GM18499 (cell line): ENCODE measurements at regions not wholly inside any gene's neighbourhood (a gene's known extent, or its start where the extent isn't known, plus 50 kb on each side); places are given as distances from the start of the nearest gene placed in this dataset.
"Not testable (repeated sequence)": the region's sequence is repeated elsewhere in the genome, so short reads cannot be mapped to it uniquely, and the experiment has no call there.

Experiments used
- ATAC-seq: cut with Tn5 transposase; IDR thresholded peaks from one replicate; pipeline ENCODE4 v1.9.1; 2021; ENCODE audit warnings: moderate number of reproducible peaks; ENCODE audit not compliant: insufficient read depth, unreplicated experiment

DNA sequence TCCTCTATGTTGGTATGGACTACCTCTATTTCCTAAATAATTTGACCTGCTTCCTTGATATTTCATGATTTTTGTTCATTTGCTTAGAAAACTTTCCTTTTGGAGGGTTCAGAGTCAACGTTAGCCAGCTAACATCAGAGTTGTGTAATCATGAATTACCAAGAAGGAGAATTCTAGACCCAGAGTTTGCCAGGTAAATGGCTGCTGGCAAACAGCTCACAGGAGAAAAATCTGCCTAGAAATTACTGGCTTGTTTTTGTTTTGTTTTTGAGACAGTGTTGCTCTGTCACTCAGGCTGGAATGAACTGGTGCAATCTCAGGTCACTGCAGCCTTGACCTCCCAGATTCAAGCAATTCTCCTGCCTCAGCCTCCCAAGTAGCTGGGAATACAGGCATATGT lies 111.4 kb upstream of the SALL1 start:
- ATAC-seq = no peak

DNA sequence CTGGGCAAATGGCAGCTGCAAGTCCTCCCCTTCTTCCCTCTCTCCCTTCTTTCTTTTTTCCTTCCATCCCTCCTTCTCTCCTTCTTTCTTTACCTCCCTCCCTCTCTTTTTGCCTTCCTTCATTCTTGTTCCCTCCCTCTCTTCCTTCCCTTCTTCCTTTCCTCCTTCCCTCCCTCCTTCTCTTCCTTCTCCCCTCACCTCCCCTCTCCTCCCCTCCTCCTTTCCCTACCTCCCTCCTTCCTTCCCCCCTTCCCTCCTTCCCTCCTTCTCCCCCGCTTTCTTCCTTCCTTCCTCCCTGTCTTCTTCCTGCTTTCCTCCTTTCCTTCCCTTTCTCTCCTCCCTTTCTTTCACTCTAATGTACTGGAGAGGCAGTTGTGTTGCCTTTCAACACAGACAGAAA lies 110.8 kb upstream of the SALL1 start:
- ATAC-seq = no peak

DNA sequence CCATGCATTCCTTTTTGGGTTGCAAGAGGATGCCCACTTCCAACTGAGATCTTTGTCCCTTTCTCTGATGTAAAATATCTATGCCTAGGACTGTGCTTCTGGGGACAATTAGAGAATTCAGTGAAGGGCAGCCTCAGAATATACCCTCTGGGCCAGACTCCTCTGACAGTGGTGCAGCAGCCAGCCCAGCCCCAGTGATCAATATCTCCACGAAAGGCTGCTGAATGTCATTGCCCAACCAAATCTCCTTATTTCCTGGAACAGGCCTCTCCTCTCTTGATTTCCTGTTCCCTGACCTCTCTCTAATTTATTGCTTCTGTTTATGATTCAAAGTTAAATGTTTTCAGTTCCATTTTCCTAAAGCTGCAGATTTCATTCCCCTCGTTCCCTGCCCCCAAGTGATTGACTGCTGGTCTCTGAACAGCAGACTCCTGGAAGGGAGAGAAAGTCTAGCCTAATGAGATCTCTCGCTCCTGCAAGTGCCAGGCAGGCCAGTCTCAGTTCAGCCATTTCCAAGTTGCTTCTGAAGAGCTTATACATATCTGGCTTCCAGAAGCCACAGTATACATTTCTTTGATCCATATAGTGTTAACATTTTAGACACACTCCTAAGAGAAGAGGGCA lies 104.4 kb upstream of the SALL1 start:
- ATAC-seq = no peak

DNA sequence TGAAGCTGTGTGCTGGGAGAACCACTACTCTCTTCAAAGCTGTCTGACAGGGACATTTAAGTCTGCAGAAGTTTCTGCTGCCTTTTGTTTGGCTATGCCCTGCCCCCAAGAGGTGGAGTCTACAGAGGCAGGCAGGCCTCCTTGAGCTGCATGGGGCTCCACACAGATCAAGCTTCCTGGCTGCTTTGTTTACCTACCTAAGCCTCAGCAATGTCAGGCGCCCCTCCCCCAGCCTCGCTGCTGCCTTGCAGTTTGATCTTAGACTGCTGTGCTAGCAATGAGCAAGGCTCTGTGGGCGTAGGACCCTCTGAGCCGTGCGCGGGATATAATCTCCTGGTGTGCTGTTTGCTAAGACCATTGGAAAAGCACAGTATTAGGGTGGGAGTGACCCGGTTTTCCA lies 103.3 kb upstream of the SALL1 start:
- not testable (repeated sequence) for ATAC-seq

DNA sequence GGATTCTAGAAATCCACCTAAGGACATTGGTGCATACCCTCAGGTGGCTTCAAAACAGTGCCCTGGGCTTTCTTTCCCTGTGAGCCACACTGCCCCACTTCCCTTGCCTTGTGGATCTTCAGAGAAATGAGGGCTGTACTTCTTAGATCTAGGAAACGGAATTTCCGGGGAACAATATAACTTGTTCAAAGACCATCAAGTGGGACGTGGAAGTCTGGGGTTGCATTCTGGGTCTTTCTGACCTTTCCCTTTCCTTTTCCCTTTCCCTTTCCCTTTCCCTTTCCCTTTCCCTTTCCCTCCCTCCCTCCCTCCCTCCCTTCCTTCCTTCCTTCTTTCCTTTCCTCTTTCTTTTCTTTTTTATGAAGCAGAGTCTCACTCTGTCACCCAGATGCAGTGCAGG lies 97.1 kb upstream of the SALL1 start:
- ATAC-seq = no peak

DNA sequence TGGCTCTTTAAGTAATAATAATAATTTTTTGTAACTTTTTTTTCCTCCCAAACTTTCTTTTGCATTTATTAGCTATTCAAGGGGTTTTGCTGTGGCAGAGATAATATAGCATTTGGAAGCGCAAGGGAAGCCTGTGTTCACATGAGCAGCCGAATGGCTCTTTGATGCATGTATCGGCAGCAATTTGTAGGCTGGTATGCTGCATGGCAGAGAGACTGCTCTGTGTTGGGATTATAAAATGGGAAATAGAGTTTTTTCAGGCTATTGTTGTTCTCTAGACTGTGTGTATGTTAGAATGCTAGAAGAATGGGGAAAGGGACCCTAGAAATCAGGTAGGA lies 94.6 kb upstream of the SALL1 start:
- no peak for ATAC-seq

DNA sequence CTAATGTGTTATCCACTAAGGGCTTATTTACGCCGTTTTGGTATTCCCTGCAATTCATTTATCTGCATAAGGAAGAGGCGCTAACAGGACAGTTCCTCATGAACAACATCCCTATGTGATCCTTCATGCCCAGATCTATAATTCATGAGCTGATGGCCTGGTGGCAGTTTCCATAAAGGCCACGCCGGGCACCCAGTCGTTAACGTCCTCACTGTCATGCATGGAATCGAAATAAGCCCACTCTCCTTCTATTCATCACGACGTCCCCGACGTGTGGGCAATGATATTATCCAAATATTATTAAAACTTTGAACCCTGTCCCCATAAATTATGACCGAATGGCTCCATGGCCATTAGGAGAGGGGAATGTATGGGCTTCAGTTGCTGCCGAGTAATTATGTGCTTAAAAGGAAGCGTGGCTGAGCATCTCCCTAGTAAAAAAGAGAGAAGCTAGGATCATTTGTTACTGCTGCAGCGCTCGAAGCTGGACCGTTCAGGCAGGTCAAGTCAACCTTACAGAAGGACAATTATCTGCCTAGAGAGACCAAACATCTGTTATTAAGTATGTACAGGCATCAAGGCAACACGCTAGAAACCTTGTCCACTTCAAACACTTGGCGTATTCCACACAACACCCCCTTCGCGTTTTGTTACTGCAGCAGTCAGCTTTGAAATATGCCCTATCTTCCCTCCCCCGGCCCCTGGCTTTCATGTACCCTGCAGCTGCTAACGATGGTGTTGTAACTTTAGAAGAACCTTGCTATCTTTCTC lies 94.0 kb upstream of the SALL1 start:
- no peak for ATAC-seq

DNA sequence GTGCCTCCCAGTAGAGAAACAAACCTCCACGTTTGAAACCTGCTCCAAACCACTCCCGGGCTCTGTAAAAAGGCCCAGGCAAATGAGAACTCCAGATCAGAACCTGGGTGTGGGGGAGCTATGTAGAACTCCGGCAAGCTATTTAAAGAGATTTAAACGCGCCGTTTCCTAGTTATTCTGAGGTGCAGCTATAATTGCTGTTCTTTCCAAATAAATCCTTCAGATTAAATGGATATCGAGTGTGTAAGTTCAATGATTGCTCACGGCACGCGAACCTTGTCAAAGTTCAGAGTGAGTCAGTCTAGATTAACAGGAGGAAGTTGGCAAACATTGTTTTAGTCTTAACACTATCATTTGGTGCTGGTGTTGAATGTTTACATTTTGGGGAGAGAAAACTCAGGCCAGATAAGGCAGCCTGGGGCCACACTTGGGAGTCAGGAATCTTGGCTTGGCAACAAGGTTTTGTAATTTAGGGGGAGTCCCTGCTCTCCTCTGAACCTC lies 92.9 kb upstream of the SALL1 start:
- no peak for ATAC-seq

DNA sequence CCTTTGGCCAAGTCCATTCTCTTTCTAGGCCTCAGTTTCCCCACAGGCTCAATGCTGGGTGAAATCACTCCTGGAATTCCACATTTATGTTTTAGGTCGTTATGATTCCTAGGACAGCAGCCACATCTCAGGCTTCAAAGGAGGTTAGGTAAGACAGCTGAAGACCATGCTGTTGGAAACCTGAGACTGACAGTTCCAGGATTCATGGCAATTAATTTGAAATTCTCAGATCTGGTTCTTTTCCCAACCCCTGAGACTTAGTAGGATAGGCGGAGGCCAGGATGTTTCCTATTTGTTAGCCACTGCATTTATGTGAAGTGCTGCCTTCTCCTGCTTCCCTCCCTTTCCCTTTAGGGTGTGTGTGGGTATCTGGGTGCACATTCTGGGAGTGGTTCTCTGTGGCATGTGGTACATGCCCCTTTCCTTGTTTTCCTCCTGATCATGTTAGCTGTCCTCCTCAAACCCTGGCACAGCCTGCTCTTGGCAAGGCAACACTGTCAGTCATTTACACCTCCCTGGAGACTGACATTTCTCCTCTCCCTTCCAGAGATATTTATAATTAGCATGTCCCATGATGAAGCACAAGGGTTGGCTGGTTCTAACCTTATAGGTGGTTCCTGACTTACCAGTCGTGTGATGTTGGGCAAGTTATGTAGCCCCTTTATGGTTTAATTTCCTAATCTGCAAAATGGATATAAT lies 91.4 kb upstream of the SALL1 start:
- no peak for ATAC-seq

DNA sequence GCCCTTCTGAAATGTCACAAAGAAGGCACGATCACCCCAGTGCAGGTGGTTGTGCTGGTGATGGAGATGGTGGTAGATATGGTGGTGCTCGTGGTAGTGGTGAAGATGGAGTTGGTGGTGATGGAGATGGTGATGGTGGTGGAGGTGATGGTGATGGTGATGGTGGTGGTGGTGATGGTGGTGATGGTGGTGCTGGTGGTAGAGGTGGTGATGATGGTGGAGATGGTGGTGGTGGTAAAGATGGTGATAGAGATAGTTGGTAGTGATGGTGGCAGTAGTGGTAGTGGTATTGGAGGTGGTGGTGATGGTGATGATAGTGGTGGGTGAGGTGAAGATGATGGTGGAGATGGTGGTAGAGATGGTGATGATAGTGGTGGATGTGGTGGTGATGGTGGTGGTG lies 88.1 kb upstream of the SALL1 start:
- no peak for ATAC-seq

DNA sequence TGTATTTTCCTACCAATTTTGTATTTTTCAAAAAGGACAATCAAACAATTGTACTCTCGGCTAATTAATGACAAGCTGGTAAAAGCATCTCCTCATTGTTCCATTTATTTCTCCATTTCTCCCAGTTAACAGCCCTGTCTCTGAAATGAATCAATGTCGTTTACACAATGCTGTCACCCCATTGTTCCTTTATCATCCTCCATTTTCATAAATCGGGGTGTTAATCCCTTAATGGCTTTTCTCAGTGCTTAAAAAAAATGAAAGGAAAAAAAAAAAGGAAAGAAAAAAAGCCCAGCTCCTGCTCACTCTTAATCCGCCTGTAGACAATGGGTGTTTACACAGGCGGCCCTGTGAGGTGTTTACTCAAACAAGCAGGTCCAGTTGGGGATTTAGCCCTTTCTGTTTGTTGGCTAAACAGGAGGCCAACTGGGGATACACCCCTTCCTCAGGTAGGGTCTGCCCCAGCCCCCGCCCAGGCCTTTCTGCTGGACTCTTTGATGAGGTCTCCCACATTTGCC lies 86.8 kb upstream of the SALL1 start:
- ATAC-seq = no peak

DNA sequence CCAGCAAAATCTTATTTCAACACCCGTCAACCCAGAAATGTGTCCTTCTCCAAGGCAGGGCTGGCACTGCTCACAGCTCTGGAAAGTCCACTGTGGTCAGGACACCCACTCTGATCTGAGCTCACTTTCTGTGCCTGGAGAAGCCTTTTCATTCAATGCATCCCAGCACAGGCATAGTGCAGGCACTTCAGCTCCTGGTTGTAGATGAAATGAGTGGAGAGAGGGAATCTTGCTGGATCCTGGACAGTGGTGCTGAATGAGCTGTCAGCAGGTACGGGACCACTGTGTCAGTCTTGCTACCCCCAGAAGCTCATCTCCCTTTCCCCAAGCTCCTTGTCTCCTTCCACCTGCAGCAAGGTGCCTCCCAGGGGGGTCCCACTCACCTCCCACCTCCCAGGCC lies 86.1 kb upstream of the SALL1 start:
- no peak for ATAC-seq

DNA sequence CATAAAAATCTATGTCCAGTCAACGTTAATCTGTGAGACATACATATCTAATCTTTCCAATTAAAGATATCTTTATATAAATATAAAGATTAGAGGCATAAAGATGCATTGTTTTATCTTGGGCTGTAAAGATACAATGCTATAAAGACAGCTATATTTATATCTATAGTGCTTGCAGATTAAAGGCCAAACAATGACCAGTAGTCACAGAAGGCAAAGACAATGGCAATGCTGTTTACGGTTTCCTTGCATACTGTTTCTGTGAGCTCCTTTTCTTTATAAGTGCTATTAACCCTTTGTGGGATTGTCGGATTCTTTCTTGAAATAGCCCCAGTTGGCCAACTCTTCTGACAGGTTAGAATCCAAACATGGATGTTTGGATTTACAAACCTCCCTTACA lies 85.5 kb upstream of the SALL1 start:
- ATAC-seq = no peak

DNA sequence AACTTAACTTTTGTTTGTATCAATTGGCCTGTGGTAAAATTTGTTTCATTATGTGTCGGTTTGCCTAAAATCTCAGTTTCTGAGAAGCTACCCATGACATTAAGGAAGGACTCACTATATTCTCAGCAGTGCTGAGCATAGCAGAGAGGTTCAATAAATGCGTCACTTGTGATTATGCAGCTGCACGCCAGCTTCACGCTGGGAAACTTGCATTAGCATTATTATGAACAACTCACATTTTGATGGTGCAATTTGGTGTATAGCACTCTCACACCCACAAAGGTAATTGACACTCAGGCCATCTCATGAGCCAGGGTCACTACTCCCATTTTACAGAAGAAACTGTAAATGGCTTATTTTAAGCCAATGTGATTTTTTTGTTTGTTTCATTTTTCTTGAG lies 80.6 kb upstream of the SALL1 start:
- no peak for ATAC-seq

DNA sequence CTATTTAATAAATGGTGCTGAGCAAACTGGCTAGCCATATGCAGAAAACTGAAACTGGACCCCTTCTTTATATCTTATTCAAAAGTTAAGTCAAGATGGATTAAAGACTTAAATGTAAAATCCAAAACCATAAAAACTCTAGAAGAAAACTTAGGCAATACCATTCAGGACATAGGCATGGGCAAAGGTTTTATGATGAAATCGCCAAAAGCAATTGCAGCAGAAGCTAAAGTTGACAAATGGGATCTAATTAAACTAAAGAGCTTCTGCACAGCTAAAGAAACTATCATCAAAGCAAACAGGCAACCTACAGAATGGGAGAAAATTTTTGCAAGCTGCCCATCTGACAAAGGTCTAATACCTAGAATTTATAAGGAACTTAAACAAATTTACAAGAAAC lies 79.0 kb upstream of the SALL1 start:
- not testable (repeated sequence) for ATAC-seq

DNA sequence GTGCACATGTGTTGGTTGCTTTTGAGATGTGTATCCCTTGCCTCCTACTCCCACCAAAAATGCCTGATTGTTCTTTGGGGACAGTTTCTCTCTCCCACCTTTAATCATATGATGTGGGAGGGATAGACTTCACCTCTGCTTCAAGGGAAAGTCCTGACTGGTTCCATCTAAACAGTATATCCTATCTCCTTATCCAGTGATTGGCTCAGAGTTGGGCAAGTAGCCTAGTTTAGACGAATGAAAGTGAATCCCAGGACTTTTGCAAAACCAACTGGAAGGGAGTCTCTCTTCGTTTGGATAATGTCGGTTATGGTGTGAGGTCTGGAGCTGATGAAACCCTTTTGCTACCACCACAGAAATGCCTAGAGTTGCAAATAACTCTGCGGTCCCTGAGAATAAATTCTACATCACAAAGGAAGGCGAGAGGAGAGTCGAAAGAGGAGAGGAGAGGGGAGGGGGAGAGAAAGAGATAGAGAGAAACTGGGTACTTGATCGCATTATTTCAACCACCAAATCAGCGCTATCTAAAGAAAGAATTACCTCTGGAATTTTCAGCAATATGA lies 77.1 kb upstream of the SALL1 start:
- ATAC-seq = no peak

DNA sequence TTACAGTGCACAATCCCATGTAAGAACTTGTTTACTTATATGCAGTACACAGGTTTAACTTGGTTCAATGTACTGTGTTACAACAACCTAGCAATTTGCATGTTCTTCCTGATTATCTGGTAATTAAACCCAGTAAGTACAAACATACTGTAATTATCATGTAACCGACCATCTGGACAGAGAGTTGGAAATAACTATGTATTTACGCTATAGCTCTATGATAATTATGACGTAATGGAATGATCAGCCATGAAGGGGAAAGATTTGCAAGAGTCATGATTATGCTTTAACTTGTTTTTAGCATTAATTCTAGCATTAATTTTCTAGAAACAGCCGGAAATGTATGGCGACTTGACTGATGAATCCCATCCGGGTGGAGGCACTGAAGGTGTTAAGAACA lies 74.8 kb upstream of the SALL1 start:
- no peak for ATAC-seq

DNA sequence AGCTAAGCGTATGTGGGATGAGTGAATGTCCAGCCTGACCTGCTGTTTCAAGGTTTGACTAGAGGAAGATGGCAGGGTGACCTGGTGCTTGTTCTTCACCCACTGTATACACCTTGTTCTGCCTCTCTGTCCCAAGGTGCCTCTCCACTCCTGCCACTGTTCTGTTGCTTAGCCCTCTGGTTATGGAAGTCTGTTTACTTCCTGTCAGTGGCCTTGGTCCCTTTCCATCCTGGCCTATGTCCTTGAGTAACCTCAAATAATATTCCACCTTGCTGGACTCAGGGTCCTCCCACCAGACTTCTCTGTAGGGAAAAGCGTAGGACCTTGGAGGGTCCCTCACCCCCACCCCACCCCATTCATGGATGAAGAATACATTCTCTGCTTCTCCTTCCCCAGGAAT lies 73.2 kb upstream of the SALL1 start:
- ATAC-seq = no peak

DNA sequence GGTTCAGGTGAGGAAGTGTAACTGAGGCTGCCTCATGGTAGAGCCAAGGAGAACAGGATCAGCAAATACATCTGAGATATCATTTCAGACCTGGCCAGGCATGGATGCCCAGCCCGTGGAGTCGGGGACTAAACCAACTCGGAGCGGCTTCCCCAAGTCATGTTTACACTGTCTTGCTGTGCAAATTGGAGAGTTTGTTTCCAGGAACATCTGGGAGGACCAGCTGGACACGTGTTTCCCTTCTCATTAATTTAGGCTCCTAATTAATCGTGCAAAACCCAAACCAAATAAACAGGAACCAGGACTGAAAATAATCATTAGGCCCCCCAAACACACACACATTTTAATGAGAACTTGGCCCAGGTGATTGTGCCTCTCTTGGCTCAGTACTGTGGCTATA lies 70.9 kb upstream of the SALL1 start:
- no peak for ATAC-seq

DNA sequence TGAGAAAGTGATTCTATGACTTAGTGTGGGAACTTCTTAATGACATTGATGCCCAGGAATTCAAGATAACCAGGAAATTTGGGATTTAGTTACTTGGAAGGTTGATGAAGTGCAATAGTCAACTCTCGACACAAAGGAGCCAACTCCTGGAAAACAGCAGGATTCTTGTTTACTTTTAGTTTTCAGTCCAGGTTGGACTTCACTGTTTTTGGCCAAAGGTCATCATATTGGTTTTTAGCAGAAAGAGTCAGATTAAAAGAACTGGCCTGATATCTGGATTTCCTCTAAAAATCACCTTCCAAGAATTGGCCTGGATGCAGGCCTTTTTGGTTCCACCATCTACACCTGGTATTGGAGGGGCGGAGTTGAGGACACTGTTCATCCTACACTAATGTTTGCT lies 60.1 kb upstream of the SALL1 start:
- ATAC-seq = no peak

DNA sequence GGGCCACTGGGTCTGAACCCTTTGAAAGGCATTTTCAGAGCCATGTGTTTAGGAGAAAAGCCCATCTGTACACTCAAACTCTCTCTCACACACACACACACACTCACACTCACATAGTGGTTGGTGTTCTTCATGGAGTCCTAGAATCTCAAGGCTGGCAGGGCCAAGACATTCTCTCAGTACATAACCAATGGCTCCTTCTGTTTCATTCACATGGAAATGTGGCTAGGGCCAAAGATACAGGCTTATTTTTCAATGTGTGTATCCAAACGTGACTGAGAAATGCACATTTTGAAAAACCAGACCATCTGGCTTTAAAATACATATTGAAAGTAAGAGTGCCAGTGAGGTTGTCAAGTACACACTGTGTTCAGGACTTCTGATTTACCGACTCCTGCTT lies 59.0 kb upstream of the SALL1 start:
- no peak for ATAC-seq
